Spinal cord (tissue), 9 donors: ENCODE measurements at regions not wholly inside any gene's neighbourhood (a gene's known extent, or its start where the extent isn't known, plus 50 kb on each side); places are given as distances from the start of the nearest gene placed in this dataset.
A peak's percentile ranks its signal among the peaks of the same experiment; 100 is the strongest.
"Not testable (repeated sequence)": the region's sequence is repeated elsewhere in the genome, so short reads cannot be mapped to it uniquely, and the experiment has no call there.

Source experiments
- DNase-seq, 6 donors: peaks; one replicate each; pipeline versions ENCODE4 v3.0.0 to v3.0.0-alpha.2; 2013 to 2015; ENCODE audit warnings: low spot score in 6 of 6, low read depth in 4 of 6
- H3K27ac ChIP-seq: one replicate; pipeline ENCODE4 v1.5.1; 2013; ENCODE audit warnings: low read depth, low read length, control low read depth
- H3K27me3 ChIP-seq: one replicate; pipeline ENCODE4 v1.6.1; 2013; ENCODE audit warnings: low read length; ENCODE audit not compliant: control insufficient read depth, insufficient read depth
- H3K36me3 ChIP-seq: one replicate; pipeline ENCODE4 v1.6.1; 2013; ENCODE audit warnings: low read length; ENCODE audit not compliant: control insufficient read depth, insufficient read depth
- H3K4me1 ChIP-seq: one replicate; pipeline ENCODE4 v1.6.1; 2013; ENCODE audit warnings: low read length; ENCODE audit not compliant: control insufficient read depth, insufficient read depth
- H3K4me3 ChIP-seq: one replicate; pipeline ENCODE4 v1.5.1; 2013; ENCODE audit warnings: low read depth, low read length, control low read depth
- H3K9me3 ChIP-seq: one replicate; pipeline ENCODE4 v1.6.1; 2013; ENCODE audit warnings: low read length; ENCODE audit not compliant: control insufficient read depth, insufficient read depth
- WGBS: methylation state at CpG from one replicate; pipeline ENCODE4 v1.1.5; 2013; ENCODE audit warnings: missing lambda C conversion rate; ENCODE audit not compliant: insufficient coverage; 5-methylcytosine and 5-hydroxymethylcytosine counted together
- donor health status: healthy.

DNA sequence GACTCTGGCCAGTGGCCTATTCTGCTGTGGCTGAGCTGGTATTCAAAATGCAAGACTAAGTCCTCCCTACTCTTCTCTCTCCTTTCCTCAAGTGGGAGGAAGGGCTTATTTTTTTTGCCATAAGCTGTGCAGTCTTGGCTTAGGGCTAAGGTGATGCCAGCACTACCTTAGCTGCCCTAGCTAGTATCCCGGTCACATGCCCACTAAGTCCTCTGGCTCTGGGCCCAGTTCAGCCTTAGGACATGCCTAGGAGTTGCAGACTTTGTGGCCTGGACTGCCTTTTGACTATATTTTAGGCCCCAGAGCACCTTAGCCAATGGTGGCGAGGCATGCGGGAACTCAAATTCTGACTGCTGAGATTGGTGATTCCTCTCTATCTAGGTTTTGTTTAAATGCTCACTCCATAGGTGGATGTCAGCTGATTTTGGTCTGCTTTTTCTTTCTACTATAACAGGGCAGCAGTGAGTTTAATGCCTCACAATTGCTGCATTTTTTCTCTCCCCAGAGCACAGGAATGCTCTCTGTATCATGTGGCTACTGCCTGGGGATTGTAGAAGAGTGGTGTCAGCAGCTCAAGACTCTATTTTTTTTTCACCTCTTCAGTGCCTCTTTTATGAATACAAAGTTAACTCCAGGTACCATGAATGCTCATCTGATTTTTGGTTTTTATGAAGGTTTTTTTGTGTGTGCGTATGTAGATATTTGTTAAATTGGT is 472.9 kb upstream of the GRID2 start:
- DNase-seq, result no peak
- Histone ChIP-seq H3K36me3 (no peaks in the 10 kb centered on the region), H3K27me3 (no peaks in the 10 kb centered on the region), H3K4me3 (no peak overlapping the region), H3K9me3 (peaks cover 8% of the 10 kb centered on the region), H3K27ac (no peak overlapping the region), H3K4me1 (no peaks in the 10 kb centered on the region)
- WGBS, result 100% methylated on average over 1 of the region's 4 CpGs

- Histone ChIP-seq H3K36me3 (no peaks in the 10 kb centered on the region), H3K4me3 (no peak overlapping the region), H3K9me3 (peaks cover 8% of the 10 kb centered on the region), H3K27me3 (no peaks in the 10 kb centered on the region), H3K27ac (no peak overlapping the region), H3K4me1 (no peaks in the 10 kb centered on the region)
- WGBS, result no CpG with 5 or more reads among the region's 1 CpG
- DNase-seq, result no peak
Measured at GRCh38 chr4:91837608-91838029, 466.1 kb upstream of the GRID2 start.

GRCh38 chr4:91838181-91838861 is 465.4 kb upstream of the GRID2 start:
- H3K4me1 ChIP-seq, result no peaks in the 10 kb centered on the region
- no CpG with 5 or more reads among the region's 2 CpGs for WGBS
- no peaks in the 10 kb centered on the region for H3K27me3 ChIP-seq
- H3K9me3 ChIP-seq, result peaks cover 2% of the 10 kb centered on the region
- no peaks in the 10 kb centered on the region for H3K36me3 ChIP-seq
- no peak overlapping the region for H3K27ac ChIP-seq
- H3K4me3 ChIP-seq, result no peak overlapping the region
- no peak for DNase-seq

GRCh38 chr4:91840359-91840758 is 463.4 kb upstream of the GRID2 start:
- Histone ChIP-seq H3K4me3 (no peak overlapping the region), H3K36me3 (no peaks in the 10 kb centered on the region), H3K27ac (no peak overlapping the region), H3K4me1 (no peaks in the 10 kb centered on the region), H3K27me3 (no peaks in the 10 kb centered on the region), H3K9me3 (no peaks in the 10 kb centered on the region)
- 50% methylated on average over 1 of the region's 2 CpGs for WGBS
- peak in 2 of 6 donors; percentile 1 to 10 for DNase-seq

- Histone ChIP-seq H3K4me3 (no peak overlapping the region), H3K4me1 (no peaks in the 10 kb centered on the region), H3K27me3 (no peaks in the 10 kb centered on the region), H3K9me3 (no peaks in the 10 kb centered on the region), H3K27ac (no peak overlapping the region), H3K36me3 (no peaks in the 10 kb centered on the region)
- no peak for DNase-seq
- WGBS, result no CpG with 5 or more reads among the region's 1 CpG
Measured at GRCh38 chr4:91846233-91846632, 457.5 kb upstream of the GRID2 start.

DNA sequence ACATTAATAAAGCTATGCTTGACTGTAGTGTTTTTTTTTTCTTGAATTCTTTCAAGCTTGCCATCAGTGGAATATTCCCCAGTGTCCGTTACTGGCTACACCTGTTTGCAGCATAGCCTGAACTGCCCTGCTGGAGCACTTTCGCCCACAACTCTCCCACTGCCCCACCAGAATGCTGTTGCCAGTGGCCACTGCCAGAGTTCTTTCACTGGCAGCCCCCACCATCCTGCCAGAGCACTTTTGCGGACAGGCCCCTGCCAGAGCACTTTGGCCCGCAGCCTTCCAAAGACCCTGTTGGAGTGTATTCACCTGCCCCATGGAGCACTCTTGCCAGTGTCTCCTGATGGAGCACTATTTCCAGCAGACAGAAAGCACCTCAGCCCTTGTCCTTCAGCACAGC is 452.3 kb upstream of the GRID2 start:
- H3K4me3 ChIP-seq, result no peak overlapping the region
- no peaks in the 10 kb centered on the region for H3K4me1 ChIP-seq
- no peaks in the 10 kb centered on the region for H3K36me3 ChIP-seq
- H3K27me3 ChIP-seq, result no peaks in the 10 kb centered on the region
- H3K9me3 ChIP-seq, result no peaks in the 10 kb centered on the region
- DNase-seq, result no peak
- no peak overlapping the region for H3K27ac ChIP-seq
- WGBS, result 99% methylated on average over 4 of the region's 4 CpGs

GRCh38 chr4:91887926-91888325 is 415.8 kb upstream of the GRID2 start:
- peak in 1 of 6 donors; percentile 54 for DNase-seq

GRCh38 chr4:91891217-91891616 is 412.5 kb upstream of the GRID2 start:
- H3K9me3 ChIP-seq, H3K36me3 ChIP-seq, H3K4me1 ChIP-seq, H3K27me3 ChIP-seq, H3K27ac ChIP-seq, H3K4me3 ChIP-seq, DNase-seq: not testable (repeated sequence)
- WGBS, result 100% methylated on average over 3 of the region's 5 CpGs

More at GRCh38 chr4:91887926-91888325, 415.8 kb upstream of the GRID2 start:
- WGBS, result no CpG with 5 or more reads among the region's 1 CpG
- no peak overlapping the region for H3K27ac ChIP-seq
- H3K4me1 ChIP-seq, result no peaks in the 10 kb centered on the region
- no peaks in the 10 kb centered on the region for H3K27me3 ChIP-seq
- no peak overlapping the region for H3K4me3 ChIP-seq
- no peaks in the 10 kb centered on the region for H3K36me3 ChIP-seq
- no peaks in the 10 kb centered on the region for H3K9me3 ChIP-seq

GRCh38 chr4:91894006-91894405 is 409.8 kb upstream of the GRID2 start:
- no peaks in the 10 kb centered on the region for H3K4me1 ChIP-seq
- H3K27me3 ChIP-seq, result no peaks in the 10 kb centered on the region
- no peak overlapping the region for H3K4me3 ChIP-seq
- H3K36me3 ChIP-seq, result no peaks in the 10 kb centered on the region
- no peaks in the 10 kb centered on the region for H3K9me3 ChIP-seq
- no peak for DNase-seq
- H3K27ac ChIP-seq, result no peak overlapping the region

DNA sequence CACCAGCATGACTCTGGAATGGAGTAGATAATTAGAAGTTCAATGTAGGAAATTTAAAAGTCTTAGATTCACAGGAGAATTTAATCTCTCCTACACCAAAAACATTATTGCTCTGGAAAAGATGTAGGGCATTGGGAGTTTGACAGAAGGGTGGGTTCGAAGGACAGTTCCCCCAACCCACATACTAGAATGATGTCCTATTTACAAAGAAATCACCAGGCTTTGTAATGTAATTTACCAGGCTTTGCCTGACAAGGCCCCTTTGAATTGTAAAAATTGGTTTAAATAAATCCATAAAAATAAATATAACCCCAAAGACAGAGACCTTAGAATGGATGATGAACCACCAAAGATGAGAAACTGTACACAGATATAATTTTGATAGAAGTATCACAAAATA is 399.2 kb upstream of the GRID2 start:
- WGBS, result no CpG with 5 or more reads among the region's 1 CpG
- Histone ChIP-seq H3K9me3 (no peaks in the 10 kb centered on the region), H3K36me3 (no peaks in the 10 kb centered on the region), H3K4me1 (no peaks in the 10 kb centered on the region), H3K27me3 (no peaks in the 10 kb centered on the region), H3K27ac (no peak overlapping the region), H3K4me3 (no peak overlapping the region)
- no peak for DNase-seq
